Body of pancreas (tissue), 4 donors: ENCODE measurements at regions not wholly inside any gene's neighbourhood (a gene's known extent, or its start where the extent isn't known, plus 50 kb on each side); places are given as distances from the start of the nearest gene placed in this dataset.

Experiments used
- ATAC-seq: fragments of 150-250 bp; one replicate; pipeline ENCODE4 v1.9.1; 2016
- DNase-seq, 4 donors: peaks; one replicate each; pipeline ENCODE4 v3.0.0-alpha.2; 2019
- H3K27ac ChIP-seq, 4 donors: fragments of 200-600 bp; sonication (generic); 1 replicate in 3 of 4; 2 replicates in 1 of 4; pipeline versions ENCODE4 v1.5.1 to v1.6.1; 2016 to 2019; ENCODE audit warnings: mild to moderate bottlenecking in 1 of 4, mixed read lengths in 1 of 4, moderate library complexity in 1 of 4
- H3K27me3 ChIP-seq, 2 donors: fragments of 200-600 bp; sonication (generic); one replicate each; pipeline ENCODE4 v1.6.0; 2016; ENCODE audit warnings: mild to moderate bottlenecking in 1 of 2
- H3K36me3 ChIP-seq, 2 donors: fragments of 200-600 bp; sonication (generic); replicated peaks in 1 of 2; 2 replicates each; pipeline ENCODE4 v1.5.1; 2016; ENCODE audit warnings: low read depth in 2 of 2; ENCODE audit not compliant: insufficient read depth in 1 of 2
- H3K4me1 ChIP-seq: fragments of 200-600 bp; sonication (generic); one replicate; pipeline ENCODE4 v1.6.0; 2016
- H3K4me3 ChIP-seq, 2 donors: fragments of 200-600 bp; sonication (generic); 1 replicate in 1 of 2; 2 replicates in 1 of 2; pipeline ENCODE4 v1.5.1; 2016 to 2019
- H3K9me3 ChIP-seq, 3 donors: fragments of 200-600 bp; sonication (generic); 1 replicate in 2 of 3; 2 replicates in 1 of 3; pipeline ENCODE4 v1.5.1; 2016
- POLR2A ChIP-seq, 3 donors: fragments of 450-650 bp; IDR thresholded peaks; one replicate each; pipeline ENCODE4 v1.6.1; 2016; ENCODE audit warnings: antibody characterized with exemption in 3 of 3, mild to moderate bottlenecking in 2 of 3
- WGBS, 2 donors: methylation state at CpG; one replicate each; pipeline ENCODE4 v1.1.5; 2017; 5-methylcytosine and 5-hydroxymethylcytosine counted together
- intact Hi-C: fragments of 100-400 bp; cut with DNase I; formaldehyde crosslinking; loops from one replicate; pipeline ENCODE4 v1.15.1; 2023
- TF ChIP-seq, protein P1 (sequence below), 7 experiments: fragments of 450-650 bp in 4 of 7; fragments of 200-600 bp in 3 of 7; sonication (generic) in 3 of 7; IDR thresholded peaks; one replicate each; pipeline ENCODE4 v1.5.1; 2016 to 2019; ENCODE audit warnings: antibody characterized with exemption in 7 of 7

DNA sequence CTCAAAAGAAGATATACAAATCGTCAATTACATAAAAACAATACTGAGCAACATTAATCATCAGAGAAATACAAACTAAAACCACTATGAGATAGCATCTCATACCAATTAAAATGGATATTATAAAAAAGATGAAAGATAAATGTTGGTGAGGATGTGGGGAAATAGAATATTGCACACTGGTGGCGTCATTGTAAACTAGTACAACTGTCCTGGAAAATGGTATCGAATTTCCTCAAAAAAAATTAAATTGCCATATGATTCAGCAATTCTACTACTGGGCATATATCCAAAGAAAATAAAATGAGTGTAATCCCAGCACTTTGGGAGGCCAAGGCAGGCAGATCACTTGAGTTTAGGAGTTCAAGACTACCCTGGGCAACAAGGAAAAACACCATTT is 326.0 kb upstream of the FTMT start:
- intact Hi-C loops = no loop called here
- H3K27ac ChIP-seq = no peak overlapping the region

DNA sequence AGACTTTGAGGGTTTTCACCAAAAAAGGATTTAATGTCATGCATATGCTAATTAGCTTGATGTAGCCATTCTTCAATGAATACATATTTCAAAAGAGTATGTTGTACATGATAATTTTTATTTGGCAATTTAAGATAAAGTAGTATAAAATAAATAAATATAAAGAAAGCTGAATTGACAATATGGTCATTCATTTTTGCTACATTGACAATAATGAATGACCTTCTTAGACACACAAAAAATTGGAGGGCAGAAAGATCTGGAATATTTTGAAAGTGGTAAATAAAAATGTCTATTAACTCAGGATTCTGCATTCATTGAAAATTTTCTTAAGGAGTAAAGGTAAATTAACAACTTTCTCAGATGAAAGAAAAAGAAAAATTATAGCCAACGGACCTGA is 324.8 kb upstream of the FTMT start:
- Histone ChIP-seq H3K27me3 (no peaks in the 10 kb centered on the region), H3K4me1 (no peaks in the 10 kb centered on the region), H3K9me3 (no peaks in the 10 kb centered on the region), H3K36me3 (no peaks in the 10 kb centered on the region), H3K4me3 (no peak overlapping the region), H3K27ac (no peak overlapping the region)
- no peak for TF ChIP-seq POLR2A (IDR thresholded peaks at IDR 0.05)
- TF ChIP-seq, protein P1, sequence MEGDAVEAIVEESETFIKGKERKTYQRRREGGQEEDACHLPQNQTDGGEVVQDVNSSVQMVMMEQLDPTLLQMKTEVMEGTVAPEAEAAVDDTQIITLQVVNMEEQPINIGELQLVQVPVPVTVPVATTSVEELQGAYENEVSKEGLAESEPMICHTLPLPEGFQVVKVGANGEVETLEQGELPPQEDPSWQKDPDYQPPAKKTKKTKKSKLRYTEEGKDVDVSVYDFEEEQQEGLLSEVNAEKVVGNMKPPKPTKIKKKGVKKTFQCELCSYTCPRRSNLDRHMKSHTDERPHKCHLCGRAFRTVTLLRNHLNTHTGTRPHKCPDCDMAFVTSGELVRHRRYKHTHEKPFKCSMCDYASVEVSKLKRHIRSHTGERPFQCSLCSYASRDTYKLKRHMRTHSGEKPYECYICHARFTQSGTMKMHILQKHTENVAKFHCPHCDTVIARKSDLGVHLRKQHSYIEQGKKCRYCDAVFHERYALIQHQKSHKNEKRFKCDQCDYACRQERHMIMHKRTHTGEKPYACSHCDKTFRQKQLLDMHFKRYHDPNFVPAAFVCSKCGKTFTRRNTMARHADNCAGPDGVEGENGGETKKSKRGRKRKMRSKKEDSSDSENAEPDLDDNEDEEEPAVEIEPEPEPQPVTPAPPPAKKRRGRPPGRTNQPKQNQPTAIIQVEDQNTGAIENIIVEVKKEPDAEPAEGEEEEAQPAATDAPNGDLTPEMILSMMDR (IDR thresholded peaks at IDR 0.05) = no peak
- intact Hi-C loops = no loop called here
- ATAC-seq (no peak), DNase-seq (no peak)
- WGBS, 2 donors = 37 to 55% methylated on average over 1 of the region's 1 CpG

More for the DNA sequence above, 326.0 kb upstream of the FTMT start:
- Histone ChIP-seq H3K4me3 (no peak overlapping the region), H3K36me3 (no peaks in the 10 kb centered on the region), H3K4me1 (no peaks in the 10 kb centered on the region), H3K27me3 (no peaks in the 10 kb centered on the region), H3K9me3 (no peaks in the 10 kb centered on the region)
- ATAC-seq (no peak), DNase-seq (no peak)
- 64 to 70% methylated on average over 3 of the region's 3 CpGs for WGBS, 2 donors
- TF ChIP-seq, protein P1 (IDR thresholded peaks at IDR 0.05) = no peak
- TF ChIP-seq POLR2A (IDR thresholded peaks at IDR 0.05) = no peak

DNA sequence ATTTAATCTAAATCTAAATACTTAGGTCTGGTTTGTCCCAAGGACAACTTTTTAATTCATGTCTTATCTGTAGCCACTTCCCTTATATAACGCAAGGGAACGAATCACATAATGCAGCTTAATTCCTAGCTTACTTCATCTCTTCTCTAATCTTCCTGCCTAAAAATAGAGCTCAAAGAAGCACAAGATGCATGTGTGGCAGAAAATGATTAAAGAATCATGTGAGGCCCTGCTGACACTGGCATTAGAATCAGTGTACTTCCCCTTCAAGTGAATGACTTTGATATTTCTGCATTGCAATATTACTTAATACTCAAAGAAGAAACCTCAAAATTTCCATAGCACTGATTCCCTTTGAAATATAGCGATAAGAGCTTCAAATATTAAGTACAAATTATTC is 317.9 kb upstream of the FTMT start:
- Histone ChIP-seq H3K4me1 (no peaks in the 10 kb centered on the region), H3K9me3 (no peaks in the 10 kb centered on the region), H3K36me3 (no peaks in the 10 kb centered on the region), H3K27ac (no peak overlapping the region), H3K27me3 (no peaks in the 10 kb centered on the region), H3K4me3 (no peak overlapping the region)
- intact Hi-C loops = no loop called here
- TF ChIP-seq, protein P1 (IDR thresholded peaks at IDR 0.05) = no peak
- TF ChIP-seq POLR2A (IDR thresholded peaks at IDR 0.05) = no peak
- no peak for DNase-seq
- WGBS, 2 donors = 58 to 73% methylated on average over 3 of the region's 3 CpGs
- no peak for ATAC-seq

DNA sequence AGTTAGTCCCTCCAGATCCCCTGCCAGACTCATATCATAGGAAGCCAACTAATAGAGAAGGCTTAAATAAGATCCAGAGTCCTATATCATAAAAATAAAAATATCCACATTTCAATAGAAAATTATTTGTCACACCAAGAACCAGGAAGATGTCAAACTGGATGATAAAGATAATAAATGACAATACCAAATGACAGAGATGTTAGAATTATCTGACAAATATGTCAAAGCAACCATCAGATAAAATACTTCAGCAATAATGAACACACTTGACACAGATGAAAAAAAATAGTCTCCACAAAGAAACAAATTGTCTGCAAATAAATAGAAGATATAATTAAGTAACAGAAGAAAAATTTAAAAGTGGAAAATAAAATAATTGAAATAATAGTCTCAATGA is 300.7 kb upstream of the FTMT start:
- Histone ChIP-seq H3K36me3 (no peaks in the 10 kb centered on the region), H3K27ac (no peak overlapping the region), H3K4me3 (no peak overlapping the region), H3K27me3 (no peaks in the 10 kb centered on the region), H3K9me3 (no peaks in the 10 kb centered on the region), H3K4me1 (no peaks in the 10 kb centered on the region)
- TF ChIP-seq POLR2A (IDR thresholded peaks at IDR 0.05) = no peak
- TF ChIP-seq, protein P1 (IDR thresholded peaks at IDR 0.05) = no peak
- DNase-seq = no peak
- intact Hi-C loops = no loop called here
- ATAC-seq = no peak

DNA sequence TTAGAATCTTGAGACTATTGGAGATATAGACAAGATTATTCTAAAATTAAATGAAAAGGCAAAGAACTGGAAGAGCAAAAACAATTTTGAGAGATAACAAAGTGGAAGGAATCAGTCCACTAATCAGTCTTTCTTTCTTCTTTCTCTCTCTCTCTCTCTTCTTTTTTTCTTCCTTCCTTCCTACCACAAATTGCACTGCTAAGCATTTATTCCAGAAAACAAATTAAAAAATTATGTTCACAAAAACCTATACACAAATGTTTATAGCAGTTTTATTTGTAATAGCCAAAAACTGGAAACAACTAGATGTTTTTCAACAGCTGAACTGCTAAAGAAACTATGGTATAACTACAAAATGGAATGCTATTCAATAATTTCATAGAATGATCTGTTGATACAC is 291.9 kb upstream of the FTMT start:
- no peak for ATAC-seq
- DNase-seq = no peak
- Histone ChIP-seq H3K4me1 (no peaks in the 10 kb centered on the region), H3K4me3 (no peak overlapping the region), H3K27me3 (no peaks in the 10 kb centered on the region), H3K36me3 (no peaks in the 10 kb centered on the region), H3K9me3 (no peaks in the 10 kb centered on the region), H3K27ac (no peak overlapping the region)
- TF ChIP-seq POLR2A (IDR thresholded peaks at IDR 0.05) = no peak
- TF ChIP-seq, protein P1 (IDR thresholded peaks at IDR 0.05) = no peak
- intact Hi-C loops = no loop called here
